Activated B cell treated with CpG ODN at 0.5 μM for 24 hours (primary cell): ENCODE measurements at regions not wholly inside any gene's neighbourhood (a gene's known extent, or its start where the extent isn't known, plus 50 kb on each side); places are given as distances from the start of the nearest gene placed in this dataset.

Source experiments
- ATAC-seq: fragments of 200-7000 bp; cut with Tn5 transposase; one replicate; pipeline ENCODE4 v1.10.0; 2021; ENCODE audit warnings: low read depth, mild to moderate bottlenecking, moderate library complexity
- CTCF ChIA-PET: fragments of 350-600 bp; sonication (Branson Sonifier 250); formaldehyde crosslinking; loops from one replicate; lab custom pipeline; 2021; ENCODE audit warnings: antibody characterized with exemption; lab: Charles Lee
- POLR2A ChIA-PET: fragments of 350-600 bp; sonication (Branson Sonifier 250); formaldehyde crosslinking; loops from one replicate; lab custom pipeline; 2021; ENCODE audit warnings: antibody characterized with exemption; lab: Charles Lee
- DNase-seq: peaks from one replicate; pipeline ENCODE4 v3.0.0; 2022
- H3K27ac Mint-ChIP-seq: one replicate; pipeline ENCODE4 v1.8.0; 2020; ENCODE audit warnings: mixed read lengths
- H3K27me3 Mint-ChIP-seq: one replicate; pipeline ENCODE4 v1.8.0; 2021; ENCODE audit warnings: mixed read lengths
- H3K36me3 Mint-ChIP-seq: one replicate; pipeline ENCODE4 v1.8.0; 2021; ENCODE audit warnings: low read depth, mixed read lengths
- H3K4me1 Mint-ChIP-seq: one replicate; pipeline ENCODE4 v1.8.0; 2021; ENCODE audit warnings: mixed read lengths
- H3K4me3 Mint-ChIP-seq: one replicate; pipeline ENCODE4 v1.8.0; 2020; ENCODE audit warnings: mild to moderate bottlenecking, mixed read lengths
- H3K9me3 Mint-ChIP-seq: one replicate; pipeline ENCODE4 v1.8.0; 2020; ENCODE audit warnings: mixed read lengths
- CTCF ChIP-seq: fragments of 200-600 bp; IDR thresholded peaks from one replicate; pipeline ENCODE4 v1.8.0; 2022; ENCODE audit warnings: antibody characterized with exemption, mild to moderate bottlenecking
- intact Hi-C: fragments of 100-400 bp; cut with micrococcal nuclease; formaldehyde crosslinking; loops from one replicate; pipeline ENCODE4 v1.15.1; 2024

GRCh38 chr15:94925680-94926079 is 694.3 kb downstream of the MCTP2 start:
- no peak for TF ChIP-seq CTCF
- DNase-seq (no peak), ATAC-seq (no peak)
- intact Hi-C loops: no loop called here
- H3K27ac Mint-ChIP-seq: no peak overlapping the region
- no peaks in the 10 kb centered on the region for H3K27me3 Mint-ChIP-seq
- no peak overlapping the region for H3K4me3 Mint-ChIP-seq
- H3K9me3 Mint-ChIP-seq: peaks cover 4% of the 10 kb centered on the region
- ChIA-PET CTCF (no interaction called here), POLR2A (no interaction called here)
- H3K4me1 Mint-ChIP-seq: no peaks in the 10 kb centered on the region
- no peaks in the 10 kb centered on the region for H3K36me3 Mint-ChIP-seq

GRCh38 chr15:94927003-94927402 is 695.6 kb downstream of the MCTP2 start:
- no peak overlapping the region for H3K27ac Mint-ChIP-seq
- ChIA-PET CTCF (no interaction called here), POLR2A (no interaction called here)
- TF ChIP-seq CTCF: no peak
- H3K4me3 Mint-ChIP-seq: no peak overlapping the region
- no peaks in the 10 kb centered on the region for H3K36me3 Mint-ChIP-seq
- no peak for DNase-seq
- H3K4me1 Mint-ChIP-seq: no peaks in the 10 kb centered on the region
- intact Hi-C loops: no loop called here
- no peaks in the 10 kb centered on the region for H3K27me3 Mint-ChIP-seq
- no peak for ATAC-seq
- peaks cover 4% of the 10 kb centered on the region for H3K9me3 Mint-ChIP-seq

- H3K27me3 Mint-ChIP-seq: no peaks in the 10 kb centered on the region
- DNase-seq: no peak
- H3K27ac Mint-ChIP-seq: no peak overlapping the region
- peaks cover 6% of the 10 kb centered on the region for H3K9me3 Mint-ChIP-seq
- H3K4me1 Mint-ChIP-seq: no peaks in the 10 kb centered on the region
- ATAC-seq: no peak
- CTCF ChIA-PET: no interaction called here
- intact Hi-C loops: no loop called here
- TF ChIP-seq CTCF: no peak
- H3K36me3 Mint-ChIP-seq: no peaks in the 10 kb centered on the region
- no peak overlapping the region for H3K4me3 Mint-ChIP-seq
- POLR2A ChIA-PET: no interaction called here
These were observed 697.9 kb downstream of the MCTP2 start for GRCh38 chr15:94929282-94929681.

- ChIA-PET POLR2A (no interaction called here), CTCF (no interaction called here)
- Mint-ChIP-seq H3K4me3 (no peak overlapping the region), H3K9me3 (peaks cover 9% of the 10 kb centered on the region), H3K4me1 (no peaks in the 10 kb centered on the region), H3K27me3 (no peaks in the 10 kb centered on the region), H3K27ac (no peak overlapping the region), H3K36me3 (no peaks in the 10 kb centered on the region)
- no peak for TF ChIP-seq CTCF
- ATAC-seq (no peak), DNase-seq (no peak)
- intact Hi-C loops: no loop called here
These were observed 699.1 kb downstream of the MCTP2 start for GRCh38 chr15:94930441-94930840.

GRCh38 chr15:94930960-94931359 is 699.6 kb downstream of the MCTP2 start:
- DNase-seq (no peak), ATAC-seq (no peak)
- POLR2A ChIA-PET: no interaction called here
- H3K27me3 Mint-ChIP-seq: no peaks in the 10 kb centered on the region
- H3K36me3 Mint-ChIP-seq: no peaks in the 10 kb centered on the region
- no peak for TF ChIP-seq CTCF
- H3K4me3 Mint-ChIP-seq: no peak overlapping the region
- intact Hi-C loops: no loop called here
- CTCF ChIA-PET: no interaction called here
- no peak overlapping the region for H3K27ac Mint-ChIP-seq
- H3K4me1 Mint-ChIP-seq: no peaks in the 10 kb centered on the region
- peaks cover 9% of the 10 kb centered on the region for H3K9me3 Mint-ChIP-seq
